ENCODE measurements at regions not wholly inside any gene's neighbourhood (a gene's known extent, or its start where the extent isn't known, plus 50 kb on each side); places are given as distances from the start of the nearest gene placed in this dataset.

- no peaks in the 10 kb centered on the region for H4K20me1 ChIP-seq (replicated peaks; ENCODE audit: control insufficient read depth, extremely low read depth, insufficient read depth, low read length)
- no TSS peak for BruUV-seq (replicated peaks)
- CTCF ChIA-PET, result interaction anchor here (1.0 kb wide), 1 partner anchor 238 kb away, joined by 3 read pairs; no protein-coding TSS in a partner anchor
- no peaks in the 10 kb centered on the region for H3K4me1 ChIP-seq (ENCODE audit: control insufficient read depth, extremely low read depth, insufficient read depth, low read length)
- no peaks in the 10 kb centered on the region for H3K9me3 ChIP-seq (replicated peaks; ENCODE audit: control insufficient read depth, insufficient read depth, low read length)
- H3K79me2 ChIP-seq (ENCODE audit: control insufficient read depth, insufficient read depth, low read length), result no peaks in the 10 kb centered on the region
- no peak overlapping the region for H3K27ac ChIP-seq (ENCODE audit: insufficient read depth, low read depth, low read length)
- H3K4me2 ChIP-seq (ENCODE audit: insufficient read depth, low read length), result no peak overlapping the region
- H3K4me3 ChIP-seq (replicated peaks in 1 of 3; ENCODE audit: insufficient read depth in 1 of 3, low read depth in 1 of 3, low read length in 3 of 3), result no peak overlapping the region
- intact Hi-C loops (cut with micrococcal nuclease) (no loop called here), dilution Hi-C loops (cut with MboI; ENCODE audit: extremely low pct_ligation_motif_present, low sequenced_read_pairs) (no loop called here)
- POLR2A ChIA-PET, result no interaction called here
- DNase-seq (ENCODE audit: low read depth, low spot score) (no peak), FAIRE-seq (no peak)
- H3K9me1 ChIP-seq (replicated peaks; ENCODE audit: control insufficient read depth, extremely low read depth, insufficient read depth, low read length), result no peaks in the 10 kb centered on the region
- H3K36me3 ChIP-seq (ENCODE audit: control insufficient read depth in 2 of 2, extremely low read depth in 1 of 2, insufficient read depth in 2 of 2, low read length in 2 of 2), result no peaks in the 10 kb centered on the region
- H3K27me3 ChIP-seq (ENCODE audit: control insufficient read depth in 2 of 2, insufficient read depth in 2 of 2, low read length in 2 of 2), result no peaks in the 10 kb centered on the region
- H2AFZ ChIP-seq (ENCODE audit: low read depth, low read length), result no peak overlapping the region
- no peak overlapping the region for H3K9ac ChIP-seq (replicated peaks; ENCODE audit: extremely low read depth, insufficient read depth, low read length)
- TF ChIP-seq MYC (IDR thresholded peaks at IDR 0.05; ENCODE audit: low read depth, low read length), result no peak
- TF ChIP-seq FOS (IDR thresholded peaks at IDR 0.05; ENCODE audit: borderline replicate concordance, insufficient read depth, low read length), result no peak
- no peak for TF ChIP-seq CTCF (IDR thresholded peaks at IDR 0.05; ENCODE audit: extremely low read depth in 1 of 2, insufficient read depth in 1 of 2, low read depth in 1 of 2, low read length in 2 of 2)
- no peak for TF ChIP-seq MAX (IDR thresholded peaks at IDR 0.05; ENCODE audit: insufficient read depth, insufficient read length)
- no peak for TF ChIP-seq POLR2A (IDR thresholded peaks at IDR 0.05; ENCODE audit: low read depth, low read length)
- no peak for TF ChIP-seq POLR2AphosphoS5 (IDR thresholded peaks at IDR 0.05; ENCODE audit: insufficient read depth, low read depth, low read length)
- no peak for TF ChIP-seq GATA2 (IDR thresholded peaks at IDR 0.05; ENCODE audit: insufficient read depth, insufficient read length, low read depth, low read length)
- TF ChIP-seq JUN (IDR thresholded peaks at IDR 0.05; ENCODE audit: borderline replicate concordance, insufficient read depth, insufficient read length, low read depth), result no peak
- TF ChIP-seq EZH2 (IDR thresholded peaks at IDR 0.05; ENCODE audit: borderline replicate concordance, low read depth, low read length, severe bottlenecking), result no peak
Observed at GRCh38 chr6:9398767-9399373, 963.5 kb upstream of the SLC35B3 start.
